IMR-90 (cell line): ENCODE measurements at regions not wholly inside any gene's neighbourhood (a gene's known extent, or its start where the extent isn't known, plus 50 kb on each side); places are given as distances from the start of the nearest gene placed in this dataset.

ENCODE experiments used
- ATAC-seq: fragments of 200-7000 bp; cut with Tn5 transposase; 2 replicates; pipeline ENCODE4 v1.9.1; 2020; ENCODE audit warnings: low read depth, mild to moderate bottlenecking, moderate library complexity
- BruUV-seq: library from RNA; stranded (reverse); fragments of 400-500 nt; replicated peaks from 2 replicates; lab custom pipeline; 2021; lab: Mats Ljungman, UMichigan
- CTCF ChIA-PET: fragments of 300-600 bp; formaldehyde crosslinking; extraction: SDS; loops from one replicate; lab custom pipeline; 2021; ENCODE audit warnings: antibody characterized with exemption; lab: Yijun Ruan, JAX
- POLR2A ChIA-PET: fragments of 300-600 bp; sonication (Branson Sonifier 250); formaldehyde crosslinking; loops from one replicate; lab custom pipeline; 2022; ENCODE audit warnings: antibody characterized with exemption; ENCODE audit not compliant: unreplicated experiment; lab: Charles Lee
- DNase-seq: peaks from one replicate; pipeline ENCODE4 v3.0.0; 2013
- H2AFZ ChIP-seq: replicated peaks from 2 replicates; pipeline ENCODE3; 2013; ENCODE audit warnings: low read length, mild to moderate bottlenecking; ENCODE audit not compliant: poor library complexity
- H2AK5ac ChIP-seq: 2 replicates; pipeline ENCODE4 v1.6.1; 2013; ENCODE audit warnings: low read depth, low read length, inconsistent platforms
- H2AK9ac ChIP-seq: replicated peaks from 2 replicates; pipeline ENCODE3; 2013; ENCODE audit warnings: mild to moderate bottlenecking, low read depth, low read length, moderate library complexity; ENCODE audit not compliant: poor library complexity
- H2BK120ac ChIP-seq: 2 replicates; pipeline ENCODE4 v1.6.1; 2013; ENCODE audit warnings: low read depth, low read length, inconsistent platforms
- H2BK15ac ChIP-seq: 3 replicates; pipeline ENCODE4 v1.6.1; 2013; ENCODE audit warnings: low read depth, low read length, inconsistent platforms
- H2BK20ac ChIP-seq: 2 replicates; pipeline ENCODE4 v1.6.1; 2013; ENCODE audit warnings: low read depth, mild to moderate bottlenecking, inconsistent platforms, low read length, moderate library complexity
- H2BK5ac ChIP-seq: 2 replicates; pipeline ENCODE4 v1.6.1; 2013; ENCODE audit warnings: mild to moderate bottlenecking, low read depth, low read length, inconsistent platforms; ENCODE audit not compliant: poor library complexity, severe bottlenecking
- H3K14ac ChIP-seq: replicated peaks from 2 replicates; pipeline ENCODE4 v1.6.1; 2013; ENCODE audit warnings: low read depth, low read length, inconsistent platforms
- H3K18ac ChIP-seq: 2 replicates; pipeline ENCODE4 v1.6.1; 2013; ENCODE audit warnings: low read depth, low read length, control low read depth
- H3K23ac ChIP-seq: 2 replicates; pipeline ENCODE4 v1.6.1; 2013; ENCODE audit warnings: low read depth, low read length, inconsistent platforms
- H3K27ac ChIP-seq: 2 replicates; pipeline ENCODE4 v1.5.1; 2013; ENCODE audit warnings: mild to moderate bottlenecking, control low read depth, low read length; ENCODE audit not compliant: insufficient read depth
- H3K27me3 ChIP-seq: 2 replicates; pipeline ENCODE4 v1.6.1; 2013; ENCODE audit warnings: low read length; ENCODE audit not compliant: control insufficient read depth, insufficient read depth
- H3K36me3 ChIP-seq: 2 replicates; pipeline ENCODE4 v1.6.1; 2013; ENCODE audit warnings: low read length, mixed read lengths; ENCODE audit not compliant: control insufficient read depth, insufficient read depth
- H3K4ac ChIP-seq: 2 replicates; pipeline ENCODE4 v1.6.1; 2013; ENCODE audit warnings: low read depth, low read length, inconsistent platforms
- H3K4me1 ChIP-seq: 2 replicates; pipeline ENCODE4 v1.6.1; 2013; ENCODE audit warnings: low read length, mixed read lengths; ENCODE audit not compliant: control insufficient read depth, insufficient read depth
- H3K4me2 ChIP-seq: 2 replicates; pipeline ENCODE4 v1.6.1; 2013; ENCODE audit warnings: low read depth, mild to moderate bottlenecking, control low read depth, low read length, moderate library complexity
- H3K4me3 ChIP-seq: 2 replicates; pipeline ENCODE4 v1.5.1; 2013; ENCODE audit warnings: low read depth, mild to moderate bottlenecking, control low read depth, low read length, moderate library complexity; ENCODE audit not compliant: insufficient read depth
- H3K56ac ChIP-seq: 2 replicates; pipeline ENCODE4 v1.6.1; 2013; ENCODE audit warnings: low read length, inconsistent platforms; ENCODE audit not compliant: insufficient read depth; ENCODE audit errors: extremely low read depth
- H3K79me1 ChIP-seq, 2 experiments: 2 replicates each; pipeline ENCODE4 v1.6.1; 2013; ENCODE audit warnings: low read length in 2 of 2, inconsistent platforms in 1 of 2, low read depth in 1 of 2
- H3K9ac ChIP-seq: 2 replicates; pipeline ENCODE4 v1.6.1; 2013; ENCODE audit warnings: low read depth, low read length, control low read depth
- H3K9me1 ChIP-seq: 2 replicates; pipeline ENCODE4 v1.6.1; 2013; ENCODE audit warnings: low read length, inconsistent platforms; ENCODE audit not compliant: insufficient read depth
- H3K9me3 ChIP-seq: 2 replicates; pipeline ENCODE4 v1.6.1; 2013; ENCODE audit warnings: low read length; ENCODE audit not compliant: control insufficient read depth, insufficient read depth
- H4K20me1 ChIP-seq: 2 replicates; pipeline ENCODE4 v1.6.1; 2013; ENCODE audit warnings: low read length, inconsistent platforms; ENCODE audit not compliant: insufficient read depth
- H4K5ac ChIP-seq: 2 replicates; pipeline ENCODE4 v1.6.1; 2013; ENCODE audit warnings: mild to moderate bottlenecking, low read depth, low read length, control low read depth
- H4K8ac ChIP-seq, 2 experiments: 2 replicates each; pipeline ENCODE4 v1.6.1; 2013; ENCODE audit warnings: low read depth in 2 of 2, low read length in 2 of 2, control low read depth in 1 of 2, inconsistent platforms in 1 of 2
- H4K91ac ChIP-seq: 2 replicates; pipeline ENCODE4 v1.6.1; 2013; ENCODE audit warnings: low read depth, low read length, inconsistent platforms; ENCODE audit not compliant: insufficient read depth
- FOS ChIP-seq: fragments of 150-350 bp; IDR thresholded peaks from 2 replicates; pipeline ENCODE4 v1.6.1; 2016; ENCODE audit warnings: low read depth, low read length
- MAZ ChIP-seq: IDR thresholded peaks from 2 replicates; pipeline ENCODE4 v1.6.1; 2012; ENCODE audit warnings: low read depth, mild to moderate bottlenecking, low read length, improper control_type of control experiment, moderate library complexity, borderline replicate concordance
- RAD21 ChIP-seq: IDR thresholded peaks from 2 replicates; pipeline ENCODE4 v1.6.1; 2012; ENCODE audit warnings: low read length, improper control_type of control experiment
- SMC3 ChIP-seq: fragments of 150-350 bp; IDR thresholded peaks from 2 replicates; pipeline ENCODE4 v1.6.1; 2016; ENCODE audit warnings: low read depth, mild to moderate bottlenecking, antibody characterized with exemption, low read length, moderate library complexity
- WGBS, 2 experiments: methylation state at CpG; one replicate each; pipeline versions ENCODE4 v1.1.5 to v1.1.7; 2013; ENCODE audit warnings: missing lambda C conversion rate in 2 of 2; ENCODE audit not compliant: insufficient read length in 1 of 2; ENCODE audit errors: extremely low coverage in 2 of 2; 5-methylcytosine and 5-hydroxymethylcytosine counted together
- dilution Hi-C: fragments of 300-500 bp; cut with HindIII; formaldehyde crosslinking; loops from one replicate; pipeline ENCODE4 v1.14.3; 2018; ENCODE audit warnings: low sequenced_read_pairs; ENCODE audit not compliant: unreplicated experiment
- in situ Hi-C: fragments of 300-500 bp; cut with MboI; formaldehyde crosslinking; loops from 3 replicates; pipeline ENCODE4 v1.14.3; 2019; ENCODE audit warnings: low sequenced_read_pairs, inconsistent platforms, mixed read lengths
- intact Hi-C: fragments of 100-400 bp; cut with micrococcal nuclease; formaldehyde crosslinking; loops from 2 replicates; pipeline ENCODE4 v1.10.0; 2022

- BruUV-seq, result no TSS peak
- no peak overlapping the region for H3K4me3 ChIP-seq
- ATAC-seq, result no peak
- no peak overlapping the region for H4K91ac ChIP-seq
- CTCF ChIA-PET, result no interaction called here
- H3K27me3 ChIP-seq, result no peaks in the 10 kb centered on the region
- no peak overlapping the region for H2AFZ ChIP-seq
- in situ Hi-C loops (no loop called here), intact Hi-C loops (no loop called here), dilution Hi-C loops (no loop called here)
- no peak overlapping the region for H3K18ac ChIP-seq
- H2BK5ac ChIP-seq, result no peak overlapping the region
- no peak overlapping the region for H3K23ac ChIP-seq
- H3K79me1 ChIP-seq, result no peaks in the 10 kb centered on the region
- no peak overlapping the region for H2BK15ac ChIP-seq
- TF ChIP-seq RAD21 (no peak), FOS (no peak), SMC3 (no peak), MAZ (no peak)
- H3K9me3 ChIP-seq, result peaks cover 28% of the 10 kb centered on the region
- no peak overlapping the region for H3K4me2 ChIP-seq
- H4K5ac ChIP-seq, result no peak overlapping the region
- no peaks in the 10 kb centered on the region for H3K9me1 ChIP-seq
- H2BK120ac ChIP-seq, result no peak overlapping the region
- DNase-seq, result no peak
- H3K36me3 ChIP-seq, result no peaks in the 10 kb centered on the region
- no peak overlapping the region for H2AK9ac ChIP-seq
- no peak overlapping the region for H3K56ac ChIP-seq
- POLR2A ChIA-PET, result no interaction called here
- H3K4me1 ChIP-seq, result no peaks in the 10 kb centered on the region
- H2AK5ac ChIP-seq, result no peak overlapping the region
- no peak overlapping the region for H4K8ac ChIP-seq
- H2BK20ac ChIP-seq, result no peak overlapping the region
- H3K9ac ChIP-seq, result no peak overlapping the region
- H3K4ac ChIP-seq, result no peak overlapping the region
- WGBS, 2 experiments, result 100% methylated on average over 2 of the region's 15 CpGs; no CpG with 5 or more reads in 1 of the 2 experiments
- H3K14ac ChIP-seq, result no peak overlapping the region
- H3K27ac ChIP-seq, result no peak overlapping the region
- H4K20me1 ChIP-seq, result no peaks in the 10 kb centered on the region
Observed at GRCh38 chr6:170114956-170115855, 175.7 kb downstream of the DLL1 start.
